DND-41 (cell line): ENCODE measurements at regions not wholly inside any gene's neighbourhood (a gene's known extent, or its start where the extent isn't known, plus 50 kb on each side); places are given as distances from the start of the nearest gene placed in this dataset.

Experiments
- EZH2 ChIP-seq: IDR thresholded peaks from 3 replicates; pipeline ENCODE4 v1.6.1; 2012; ENCODE audit warnings: borderline replicate concordance, low read depth, mild to moderate bottlenecking, moderate library complexity, low read length, inconsistent platforms; ENCODE audit not compliant: severe bottlenecking
- TF ChIP-seq, protein P1 (sequence below): IDR thresholded peaks from 2 replicates; pipeline ENCODE4 v1.5.1; 2012; ENCODE audit warnings: borderline replicate concordance, low read length, moderate library complexity, mild to moderate bottlenecking; ENCODE audit not compliant: poor library complexity, severe bottlenecking; ENCODE audit errors: extremely low read depth

DNA sequence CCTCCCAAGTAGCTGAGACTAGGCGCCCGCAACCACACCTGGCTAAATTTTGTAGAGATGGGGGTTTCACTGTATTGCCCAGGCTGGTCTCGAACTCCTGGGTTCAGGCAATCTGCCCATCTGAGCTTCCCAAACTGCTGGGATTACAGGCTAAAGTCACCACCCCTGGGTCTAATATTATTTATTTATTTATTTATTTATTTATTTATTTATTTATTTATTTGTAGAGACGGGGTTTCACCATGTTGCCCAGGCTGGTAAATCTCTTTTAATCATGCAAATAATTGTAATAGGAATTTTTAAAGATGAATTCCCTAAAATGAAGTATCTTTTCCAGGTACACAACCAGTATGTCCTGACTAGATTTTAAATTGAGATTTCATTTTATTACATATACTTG, 761.8 kb downstream of the TRAM1L1 start:
- TF ChIP-seq EZH2, result no peak
- TF ChIP-seq, protein P1, sequence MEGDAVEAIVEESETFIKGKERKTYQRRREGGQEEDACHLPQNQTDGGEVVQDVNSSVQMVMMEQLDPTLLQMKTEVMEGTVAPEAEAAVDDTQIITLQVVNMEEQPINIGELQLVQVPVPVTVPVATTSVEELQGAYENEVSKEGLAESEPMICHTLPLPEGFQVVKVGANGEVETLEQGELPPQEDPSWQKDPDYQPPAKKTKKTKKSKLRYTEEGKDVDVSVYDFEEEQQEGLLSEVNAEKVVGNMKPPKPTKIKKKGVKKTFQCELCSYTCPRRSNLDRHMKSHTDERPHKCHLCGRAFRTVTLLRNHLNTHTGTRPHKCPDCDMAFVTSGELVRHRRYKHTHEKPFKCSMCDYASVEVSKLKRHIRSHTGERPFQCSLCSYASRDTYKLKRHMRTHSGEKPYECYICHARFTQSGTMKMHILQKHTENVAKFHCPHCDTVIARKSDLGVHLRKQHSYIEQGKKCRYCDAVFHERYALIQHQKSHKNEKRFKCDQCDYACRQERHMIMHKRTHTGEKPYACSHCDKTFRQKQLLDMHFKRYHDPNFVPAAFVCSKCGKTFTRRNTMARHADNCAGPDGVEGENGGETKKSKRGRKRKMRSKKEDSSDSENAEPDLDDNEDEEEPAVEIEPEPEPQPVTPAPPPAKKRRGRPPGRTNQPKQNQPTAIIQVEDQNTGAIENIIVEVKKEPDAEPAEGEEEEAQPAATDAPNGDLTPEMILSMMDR, result no peak
